ENCODE measurements at regions not wholly inside any gene's neighbourhood (a gene's known extent, or its start where the extent isn't known, plus 50 kb on each side); places are given as distances from the start of the nearest gene placed in this dataset.

- POLR2A ChIA-PET: no interaction called here
- DNase-seq (ENCODE audit: low read depth): no peak
- Histone ChIP-seq H3K27me3 (ENCODE audit: control insufficient read depth, insufficient read depth, low read length) (peaks cover 15% of the 10 kb centered on the region), H3K36me3 (ENCODE audit: control insufficient read depth, insufficient read depth, low read length) (no peaks in the 10 kb centered on the region), H3K4me3 (ENCODE audit: low read depth, low read length) (no peak overlapping the region)
- CTCF ChIA-PET: interaction anchor here (0.6 to 1.4 kb wide), 3 partner anchors 19 to 812 kb away, joined by 3 to 6 read pairs (median 4); no protein-coding TSS in a partner anchor
- TF ChIP-seq, protein P1, sequence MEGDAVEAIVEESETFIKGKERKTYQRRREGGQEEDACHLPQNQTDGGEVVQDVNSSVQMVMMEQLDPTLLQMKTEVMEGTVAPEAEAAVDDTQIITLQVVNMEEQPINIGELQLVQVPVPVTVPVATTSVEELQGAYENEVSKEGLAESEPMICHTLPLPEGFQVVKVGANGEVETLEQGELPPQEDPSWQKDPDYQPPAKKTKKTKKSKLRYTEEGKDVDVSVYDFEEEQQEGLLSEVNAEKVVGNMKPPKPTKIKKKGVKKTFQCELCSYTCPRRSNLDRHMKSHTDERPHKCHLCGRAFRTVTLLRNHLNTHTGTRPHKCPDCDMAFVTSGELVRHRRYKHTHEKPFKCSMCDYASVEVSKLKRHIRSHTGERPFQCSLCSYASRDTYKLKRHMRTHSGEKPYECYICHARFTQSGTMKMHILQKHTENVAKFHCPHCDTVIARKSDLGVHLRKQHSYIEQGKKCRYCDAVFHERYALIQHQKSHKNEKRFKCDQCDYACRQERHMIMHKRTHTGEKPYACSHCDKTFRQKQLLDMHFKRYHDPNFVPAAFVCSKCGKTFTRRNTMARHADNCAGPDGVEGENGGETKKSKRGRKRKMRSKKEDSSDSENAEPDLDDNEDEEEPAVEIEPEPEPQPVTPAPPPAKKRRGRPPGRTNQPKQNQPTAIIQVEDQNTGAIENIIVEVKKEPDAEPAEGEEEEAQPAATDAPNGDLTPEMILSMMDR (IDR thresholded peaks at IDR 0.05; ENCODE audit: insufficient read depth, low read depth, low read length): no peak
These were observed 316.5 kb downstream of the ZNF536 start for GRCh38 chr19:30688696-30689095.

- ChIA-PET POLR2A (no interaction called here), CTCF (interaction anchor here (0.7 to 1.7 kb wide), 3 partner anchors 20 to 1539 kb away, joined by 3 to 5 read pairs (median 3); no protein-coding TSS in a partner anchor)
- no peak overlapping the region for H3K4me3 ChIP-seq (ENCODE audit: low read depth, low read length)
- TF ChIP-seq, protein P1 (IDR thresholded peaks at IDR 0.05; ENCODE audit: insufficient read depth, low read depth, low read length): no peak
- DNase-seq (ENCODE audit: low read depth): no peak
- no peaks in the 10 kb centered on the region for H3K36me3 ChIP-seq (ENCODE audit: control insufficient read depth, insufficient read depth, low read length)
- peaks cover 14% of the 10 kb centered on the region for H3K27me3 ChIP-seq (ENCODE audit: control insufficient read depth, insufficient read depth, low read length)
These were observed 314.8 kb downstream of the ZNF536 start for GRCh38 chr19:30686826-30687566.

- CTCF ChIA-PET: interaction anchor here (0.6 to 2.0 kb wide), 6 partner anchors 13 to 1538 kb away, joined by 3 to 6 read pairs (median 4); no protein-coding TSS in a partner anchor
- POLR2A ChIA-PET: no interaction called here
- TF ChIP-seq, protein P1 (IDR thresholded peaks at IDR 0.05; ENCODE audit: insufficient read depth, low read depth, low read length): no peak; the same call in 1 of the 2 replicates
- no peaks in the 10 kb centered on the region for H3K36me3 ChIP-seq (ENCODE audit: control insufficient read depth, insufficient read depth, low read length)
- no peak overlapping the region for H3K4me3 ChIP-seq (ENCODE audit: low read depth, low read length)
- peaks cover 15% of the 10 kb centered on the region for H3K27me3 ChIP-seq (ENCODE audit: control insufficient read depth, insufficient read depth, low read length)
- DNase-seq (ENCODE audit: low read depth): no peak
These were observed 314.1 kb downstream of the ZNF536 start for GRCh38 chr19:30686176-30686820.

DNA sequence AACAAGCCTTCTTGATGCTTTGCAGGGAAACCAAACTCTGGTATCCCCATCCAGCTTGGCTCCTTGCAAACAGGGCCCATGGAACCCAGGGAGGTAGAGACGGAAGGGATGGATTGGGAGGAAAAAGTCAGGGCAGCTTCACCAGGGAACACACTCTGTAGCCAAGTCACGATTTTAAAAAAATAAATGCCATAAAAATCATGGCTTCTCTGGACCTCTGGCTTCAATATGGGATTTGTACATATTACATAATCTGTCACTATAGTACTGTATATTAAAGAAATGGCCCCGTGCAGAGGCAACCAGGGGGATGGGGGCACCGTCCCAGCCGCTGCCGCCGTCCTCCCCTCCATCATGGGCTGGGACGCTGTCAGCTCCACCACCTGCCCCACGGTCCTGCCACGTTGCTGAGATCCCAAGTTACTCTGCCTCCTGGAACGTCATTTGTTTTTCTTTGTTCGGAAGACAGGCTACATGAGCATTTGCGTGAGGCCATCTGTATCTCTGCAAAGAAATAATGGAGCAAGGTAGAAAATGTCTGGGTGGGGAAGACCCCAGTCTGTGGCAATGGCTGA, 313.3 kb downstream of the ZNF536 start:
- peaks cover 13% of the 10 kb centered on the region for H3K27me3 ChIP-seq (ENCODE audit: control insufficient read depth, insufficient read depth, low read length)
- TF ChIP-seq, protein P1 (IDR thresholded peaks at IDR 0.05; ENCODE audit: insufficient read depth, low read depth, low read length): no peak
- ChIA-PET POLR2A (no interaction called here), CTCF (interaction anchor here (0.6 to 2.0 kb wide), 6 partner anchors 14 to 1539 kb away, joined by 3 to 6 read pairs (median 4); no protein-coding TSS in a partner anchor)
- H3K4me3 ChIP-seq (ENCODE audit: low read depth, low read length): no peak overlapping the region
- no peaks in the 10 kb centered on the region for H3K36me3 ChIP-seq (ENCODE audit: control insufficient read depth, insufficient read depth, low read length)
- DNase-seq (ENCODE audit: low read depth): no peak

DNA sequence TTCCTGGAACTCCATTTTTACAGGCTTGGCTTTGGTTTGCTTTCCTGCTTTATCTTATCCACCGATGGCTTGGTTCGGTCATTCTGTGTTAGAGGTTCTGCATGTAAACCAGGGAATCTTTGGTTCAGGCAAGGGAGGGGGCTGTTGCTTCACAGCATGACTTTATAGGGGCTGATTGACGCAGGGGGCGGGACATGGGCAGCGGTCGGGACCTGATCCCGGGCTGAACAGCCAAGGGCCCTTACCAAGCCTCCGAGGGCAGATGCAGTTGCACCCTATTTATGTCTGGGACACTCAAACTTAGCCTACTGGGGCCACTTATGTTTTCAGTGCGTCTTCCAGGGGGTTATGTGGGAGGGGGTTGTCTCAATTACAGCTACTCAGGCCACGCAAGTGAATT, 312.4 kb downstream of the ZNF536 start:
- Histone ChIP-seq H3K4me3 (ENCODE audit: low read depth, low read length) (no peak overlapping the region), H3K27me3 (ENCODE audit: control insufficient read depth, insufficient read depth, low read length) (peaks cover 13% of the 10 kb centered on the region), H3K36me3 (ENCODE audit: control insufficient read depth, insufficient read depth, low read length) (no peaks in the 10 kb centered on the region)
- ChIA-PET CTCF (interaction anchor here (2.0 kb wide), 1 partner anchor 1540 kb away, joined by 4 read pairs; no protein-coding TSS in a partner anchor), POLR2A (no interaction called here)
- DNase-seq (ENCODE audit: low read depth): no peak
- TF ChIP-seq, protein P1 (IDR thresholded peaks at IDR 0.05; ENCODE audit: insufficient read depth, low read depth, low read length): no peak
